Smooth muscle cell (in vitro differentiated cells): ENCODE measurements at regions not wholly inside any gene's neighbourhood (a gene's known extent, or its start where the extent isn't known, plus 50 kb on each side); places are given as distances from the start of the nearest gene placed in this dataset.

Experiments
- DNase-seq: peaks from one replicate; lab custom pipeline; 2025; ENCODE audit not compliant: unreplicated experiment; lab: John Stamatoyannopoulos, UW
- H2AFZ ChIP-seq: fragments of 200-600 bp; sonication (generic); 2 replicates; pipeline ENCODE4 v1.6.0; 2016; ENCODE audit warnings: antibody characterized with exemption, low read depth, mild to moderate bottlenecking
- H3F3A ChIP-seq: fragments of 200-600 bp; sonication (generic); 2 replicates; pipeline ENCODE4 v1.6.0; 2017; ENCODE audit warnings: antibody characterized with exemption, low read depth
- H3K27ac ChIP-seq: fragments of 200-600 bp; sonication (generic); 2 replicates; pipeline ENCODE4 v1.5.1; 2016; ENCODE audit warnings: low read depth, mild to moderate bottlenecking
- H3K27me3 ChIP-seq: fragments of 200-600 bp; sonication (generic); 2 replicates; pipeline ENCODE4 v1.6.1; 2016; ENCODE audit warnings: low read depth, mild to moderate bottlenecking
- H3K36me3 ChIP-seq: fragments of 200-600 bp; sonication (generic); 2 replicates; pipeline ENCODE4 v1.5.1; 2016; ENCODE audit warnings: low read depth
- H3K4me1 ChIP-seq: fragments of 200-600 bp; sonication (generic); 2 replicates; pipeline ENCODE4 v1.5.1; 2016; ENCODE audit warnings: low read depth
- H3K4me2 ChIP-seq: fragments of 200-600 bp; sonication (generic); 2 replicates; pipeline ENCODE4 v1.6.0; 2016; ENCODE audit warnings: mild to moderate bottlenecking
- H3K4me3 ChIP-seq: fragments of 200-600 bp; sonication (generic); 2 replicates; pipeline ENCODE4 v1.5.1; 2016; ENCODE audit warnings: mild to moderate bottlenecking
- H3K79me2 ChIP-seq: fragments of 200-600 bp; sonication (generic); 2 replicates; pipeline ENCODE4 v1.6.0; 2016; ENCODE audit warnings: low read depth, mild to moderate bottlenecking
- H3K9ac ChIP-seq: fragments of 200-600 bp; sonication (generic); 2 replicates; pipeline ENCODE4 v1.6.0; 2016; ENCODE audit warnings: low read depth
- H3K9me3 ChIP-seq: fragments of 200-600 bp; sonication (generic); replicated peaks from 2 replicates; pipeline ENCODE4 v1.5.1; 2016; ENCODE audit warnings: low read depth
- H4K20me1 ChIP-seq: fragments of 200-600 bp; sonication (generic); 2 replicates; pipeline ENCODE4 v1.6.0; 2016; ENCODE audit warnings: low read depth
- CTCF ChIP-seq: fragments of 200-600 bp; sonication (generic); IDR thresholded peaks from 2 replicates; pipeline ENCODE4 v1.5.1; 2017; ENCODE audit warnings: borderline replicate concordance, mild to moderate bottlenecking, antibody characterized with exemption; ENCODE audit not compliant: insufficient read depth, poor library complexity, severe bottlenecking
- WGBS: methylation state at CpG from one replicate; pipeline ENCODE4 v1.1.7; 2016; ENCODE audit warnings: low lambda C conversion rate; 5-methylcytosine and 5-hydroxymethylcytosine counted together

DNA sequence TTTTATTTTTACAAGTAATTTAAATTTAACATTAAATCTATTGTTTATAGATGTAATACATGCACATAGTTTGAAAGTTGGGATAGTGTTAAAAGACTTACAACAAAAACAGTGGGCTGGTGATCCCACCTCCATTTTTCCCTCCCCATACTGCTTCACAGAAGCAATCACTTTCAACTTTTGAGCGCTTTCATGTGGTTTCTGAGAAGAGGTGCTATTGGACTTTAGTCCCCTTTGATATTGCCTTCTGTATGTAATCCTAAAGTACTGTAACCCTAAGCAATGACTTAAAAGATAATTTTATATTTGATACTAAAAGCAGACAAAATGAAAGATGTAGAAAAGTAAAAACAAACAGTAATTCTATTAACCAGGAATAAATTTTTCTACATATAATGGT is 88.1 kb upstream of the FAM171A1 start:
- whole genome bisulfite sequencing = 97% methylated on average over 1 of the region's 1 CpG

DNA sequence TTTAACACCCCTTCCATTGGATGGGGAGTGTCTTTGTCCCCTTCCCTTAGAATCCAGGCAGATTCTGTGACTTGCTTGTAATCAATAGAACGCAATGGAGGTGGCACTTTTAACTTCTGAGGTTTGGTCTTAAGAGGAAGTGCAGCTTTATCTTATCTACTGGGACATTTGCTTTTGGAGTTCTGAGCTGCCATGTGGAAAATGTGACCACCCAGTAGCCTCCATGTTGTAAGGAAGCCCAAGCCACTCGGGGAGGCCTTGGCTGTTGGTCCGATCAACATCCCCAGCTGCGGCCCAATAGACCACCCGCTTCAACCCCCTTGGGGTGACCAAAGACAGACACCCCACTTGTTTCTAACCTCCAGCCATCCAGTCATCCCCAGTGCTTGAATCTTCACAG is 86.3 kb upstream of the FAM171A1 start:
- no peak overlapping the region for H3K4me2 ChIP-seq
- H3K36me3 ChIP-seq = no peaks in the 10 kb centered on the region
- no peak for TF ChIP-seq CTCF
- peaks cover 3% of the 10 kb centered on the region for H3F3A ChIP-seq
- no peaks in the 10 kb centered on the region for H3K27me3 ChIP-seq
- DNase-seq = no peak
- no peaks in the 10 kb centered on the region for H3K4me1 ChIP-seq
- H3K9ac ChIP-seq = no peak overlapping the region
- H3K27ac ChIP-seq = no peak overlapping the region
- no peaks in the 10 kb centered on the region for H3K9me3 ChIP-seq
- H3K4me3 ChIP-seq = no peak overlapping the region
- no peaks in the 10 kb centered on the region for H4K20me1 ChIP-seq
- no peak overlapping the region for H2AFZ ChIP-seq
- WGBS = 97% methylated on average over 5 of the region's 5 CpGs
- H3K79me2 ChIP-seq = no peaks in the 10 kb centered on the region

More for the DNA sequence above, 88.1 kb upstream of the FAM171A1 start:
- no peak overlapping the region for H3K4me2 ChIP-seq
- no peak for TF ChIP-seq CTCF
- H3K27me3 ChIP-seq = no peaks in the 10 kb centered on the region
- no peak overlapping the region for H2AFZ ChIP-seq
- no peak overlapping the region for H3K27ac ChIP-seq
- no peaks in the 10 kb centered on the region for H3K9me3 ChIP-seq
- no peaks in the 10 kb centered on the region for H3K79me2 ChIP-seq
- no peaks in the 10 kb centered on the region for H3K36me3 ChIP-seq
- H3K9ac ChIP-seq = no peak overlapping the region
- no peak for DNase-seq
- H3F3A ChIP-seq = peaks cover 3% of the 10 kb centered on the region
- no peak overlapping the region for H3K4me3 ChIP-seq
- no peaks in the 10 kb centered on the region for H3K4me1 ChIP-seq
- H4K20me1 ChIP-seq = no peaks in the 10 kb centered on the region

DNA sequence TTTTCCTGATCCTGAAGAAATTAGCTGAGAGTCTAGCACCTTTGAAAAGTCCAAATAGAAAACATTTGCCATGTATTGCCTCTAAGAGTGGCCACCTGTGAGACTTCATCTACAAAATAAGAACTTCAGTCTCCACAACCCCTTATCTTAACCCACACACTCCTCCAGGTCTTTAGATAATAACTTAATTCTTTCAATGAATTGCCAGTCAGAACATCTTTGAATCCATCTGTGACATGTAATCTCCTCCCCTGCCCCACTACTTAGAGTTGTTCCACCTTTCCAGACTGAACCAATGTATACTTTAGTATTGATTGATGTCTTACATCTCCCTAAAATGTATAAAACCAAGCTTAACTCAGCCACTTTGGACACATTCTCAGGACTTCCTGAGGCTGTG is 84.4 kb upstream of the FAM171A1 start:
- no peaks in the 10 kb centered on the region for H4K20me1 ChIP-seq
- peaks cover 3% of the 10 kb centered on the region for H3K27me3 ChIP-seq
- H3K36me3 ChIP-seq = no peaks in the 10 kb centered on the region
- H2AFZ ChIP-seq = no peak overlapping the region
- DNase-seq = no peak
- no peaks in the 10 kb centered on the region for H3K4me1 ChIP-seq
- no peak overlapping the region for H3K27ac ChIP-seq
- H3F3A ChIP-seq = no peaks in the 10 kb centered on the region
- no peaks in the 10 kb centered on the region for H3K79me2 ChIP-seq
- TF ChIP-seq CTCF = no peak
- no peak overlapping the region for H3K4me2 ChIP-seq
- no peak overlapping the region for H3K9ac ChIP-seq
- no peaks in the 10 kb centered on the region for H3K9me3 ChIP-seq
- no peak overlapping the region for H3K4me3 ChIP-seq

DNA sequence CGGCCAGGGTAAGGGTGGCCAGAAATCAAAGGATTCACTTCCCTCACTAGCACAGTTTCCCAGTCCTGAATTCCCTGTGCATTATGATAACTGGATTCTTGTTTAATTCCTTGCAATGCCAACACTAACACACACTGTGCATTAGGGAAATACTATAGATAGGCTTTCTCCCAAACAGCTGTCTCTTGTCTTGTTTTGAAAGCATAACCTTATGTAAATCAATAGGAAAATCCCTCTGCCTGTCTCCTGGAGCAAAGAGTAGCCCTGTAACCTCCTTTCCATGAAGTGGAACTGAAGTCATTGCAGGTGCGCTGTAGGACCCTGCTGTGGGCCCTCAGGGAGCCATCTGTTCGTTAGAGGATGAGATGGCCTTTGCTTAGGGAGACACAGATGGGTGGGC is 82.8 kb upstream of the FAM171A1 start:
- Histone ChIP-seq H3K27me3 (peaks cover 3% of the 10 kb centered on the region), H4K20me1 (no peaks in the 10 kb centered on the region), H3K27ac (no peak overlapping the region), H3K9ac (no peak overlapping the region), H3K4me3 (no peak overlapping the region), H2AFZ (no peak overlapping the region), H3K4me1 (no peaks in the 10 kb centered on the region), H3K9me3 (no peaks in the 10 kb centered on the region), H3F3A (no peaks in the 10 kb centered on the region), H3K79me2 (no peaks in the 10 kb centered on the region), H3K4me2 (no peak overlapping the region), H3K36me3 (no peaks in the 10 kb centered on the region)
- no peak for TF ChIP-seq CTCF
- no peak for DNase-seq
- 95% methylated on average over 3 of the region's 3 CpGs for WGBS
